Naive thymus-derived CD8-positive, alpha-beta T cell (primary cell): ENCODE measurements at regions not wholly inside any gene's neighbourhood (a gene's known extent, or its start where the extent isn't known, plus 50 kb on each side); places are given as distances from the start of the nearest gene placed in this dataset.
"Not testable (repeated sequence)": the region's sequence is repeated elsewhere in the genome, so short reads cannot be mapped to it uniquely, and the experiment has no call there.

Source experiments
- ATAC-seq, 2 donors: fragments of 150-1000 bp; cut with Tn5 transposase in 1 of 2; sonication (Bioruptor Pico), chemical (Tn5 transposase) in 1 of 2; 1 replicate in 1 of 2; 2 replicates in 1 of 2; pipeline ENCODE4 v1.10.0; 2021; ENCODE audit warnings: mild to moderate bottlenecking in 2 of 2, moderate library complexity in 2 of 2
- POLR2A ChIA-PET: fragments of 350-600 bp; sonication (Branson Sonifier 250); formaldehyde crosslinking; loops from one replicate; lab custom pipeline; 2021; ENCODE audit warnings: antibody characterized with exemption; lab: Charles Lee
- DNase-seq, 10 donors: peaks; one replicate each; pipeline versions ENCODE4 v3.0.0 to v3.0.0-alpha.2; 2020 to 2022
- H3K27ac Mint-ChIP-seq, 10 donors: one replicate each; pipeline ENCODE4 v1.8.0; 2020 to 2022; ENCODE audit warnings: mild to moderate bottlenecking in 10 of 10, mixed read lengths in 10 of 10, moderate library complexity in 4 of 10, inconsistent platforms in 1 of 10
- H3K27me3 Mint-ChIP-seq, 5 donors: one replicate each; pipeline ENCODE4 v1.8.0; 2021 to 2022; ENCODE audit warnings: mixed read lengths in 5 of 5
- H3K36me3 Mint-ChIP-seq, 3 donors: one replicate each; pipeline ENCODE4 v1.8.0; 2020 to 2022; ENCODE audit warnings: mixed read lengths in 3 of 3, mild to moderate bottlenecking in 2 of 3, inconsistent platforms in 1 of 3
- H3K4me1 Mint-ChIP-seq, 4 donors: one replicate each; pipeline ENCODE4 v1.8.0; 2021 to 2022; ENCODE audit warnings: mixed read lengths in 4 of 4
- H3K4me3 Mint-ChIP-seq, 10 donors: one replicate each; pipeline ENCODE4 v1.8.0; 2020 to 2022; ENCODE audit warnings: mild to moderate bottlenecking in 10 of 10, mixed read lengths in 10 of 10, moderate library complexity in 6 of 10, inconsistent platforms in 1 of 10
- H3K9me3 Mint-ChIP-seq, 9 donors: one replicate each; pipeline ENCODE4 v1.8.0; 2020 to 2022; ENCODE audit warnings: mixed read lengths in 9 of 9, mild to moderate bottlenecking in 3 of 9, inconsistent platforms in 1 of 9, moderate library complexity in 1 of 9

DNA sequence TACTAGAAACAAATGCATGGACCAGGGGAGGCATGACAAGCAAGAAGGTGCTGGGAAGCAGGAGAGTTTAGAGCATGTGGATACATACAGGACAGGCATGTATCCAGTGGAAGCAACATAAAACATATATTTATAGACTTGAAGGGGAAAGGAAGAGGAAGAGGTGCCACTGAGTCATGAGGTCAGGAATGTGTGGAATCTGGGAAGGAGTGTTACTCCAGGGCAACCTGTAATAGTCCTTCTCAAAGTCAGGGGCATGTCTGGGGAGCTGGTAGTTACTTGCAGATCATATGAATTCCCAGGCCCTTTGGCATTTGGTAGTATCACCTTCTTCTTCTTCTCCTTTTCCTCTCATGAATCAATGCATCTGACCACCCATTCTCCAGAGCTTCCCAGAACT lies 246.6 kb downstream of the XPNPEP1 start:
- H3K4me3 Mint-ChIP-seq, result no peak overlapping the region
- no peak for DNase-seq
- no peak for ATAC-seq
- peaks cover 0 to 6% (median 0%) of the 10 kb centered on the region in 9 donors for H3K9me3 Mint-ChIP-seq
- no peaks in the 10 kb centered on the region for H3K4me1 Mint-ChIP-seq
- H3K36me3 Mint-ChIP-seq, result no peaks in the 10 kb centered on the region
- POLR2A ChIA-PET, result no interaction called here
- peaks cover 0 to 6% (median 0%) of the 10 kb centered on the region in 5 donors for H3K27me3 Mint-ChIP-seq
- no peak overlapping the region for H3K27ac Mint-ChIP-seq

- H3K4me1 Mint-ChIP-seq, result no peaks in the 10 kb centered on the region
- no peak overlapping the region for H3K4me3 Mint-ChIP-seq
- H3K27me3 Mint-ChIP-seq, result peaks cover 0 to 14% (median 2%) of the 10 kb centered on the region in 5 donors
These were observed 254.6 kb downstream of the XPNPEP1 start for GRCh38 chr10:109668703-109669102.

GRCh38 chr10:109668154-109668665 lies 255.1 kb downstream of the XPNPEP1 start:
- H3K27ac Mint-ChIP-seq, result no peak overlapping the region
- no peaks in the 10 kb centered on the region for H3K4me1 Mint-ChIP-seq
- DNase-seq (no peak), ATAC-seq (no peak)
- no peak overlapping the region for H3K4me3 Mint-ChIP-seq
- H3K9me3 Mint-ChIP-seq, result peaks cover 0 to 10% (median 0%) of the 10 kb centered on the region in 9 donors
- peaks cover 0 to 15% (median 2%) of the 10 kb centered on the region in 5 donors for H3K27me3 Mint-ChIP-seq
- no peaks in the 10 kb centered on the region for H3K36me3 Mint-ChIP-seq
- POLR2A ChIA-PET, result no interaction called here

More at GRCh38 chr10:109668703-109669102, 254.6 kb downstream of the XPNPEP1 start:
- DNase-seq, result no peak
- ATAC-seq, result no peak
- H3K27ac Mint-ChIP-seq, result no peak overlapping the region
- POLR2A ChIA-PET, result no interaction called here
- peaks cover 0 to 9% (median 0%) of the 10 kb centered on the region in 9 donors for H3K9me3 Mint-ChIP-seq
- H3K36me3 Mint-ChIP-seq, result no peaks in the 10 kb centered on the region

GRCh38 chr10:109665321-109665720 lies 258.0 kb downstream of the XPNPEP1 start:
- ATAC-seq, result no peak
- DNase-seq, result no peak
- no peaks in the 10 kb centered on the region for H3K4me1 Mint-ChIP-seq
- H3K4me3 Mint-ChIP-seq, result no peak overlapping the region
- peaks cover 0 to 16% (median 2%) of the 10 kb centered on the region in 5 donors for H3K27me3 Mint-ChIP-seq
- H3K27ac Mint-ChIP-seq, result no peak overlapping the region
- peaks cover 0 to 14% (median 3%) of the 10 kb centered on the region in 9 donors for H3K9me3 Mint-ChIP-seq
- no peaks in the 10 kb centered on the region for H3K36me3 Mint-ChIP-seq
- POLR2A ChIA-PET, result no interaction called here

DNA sequence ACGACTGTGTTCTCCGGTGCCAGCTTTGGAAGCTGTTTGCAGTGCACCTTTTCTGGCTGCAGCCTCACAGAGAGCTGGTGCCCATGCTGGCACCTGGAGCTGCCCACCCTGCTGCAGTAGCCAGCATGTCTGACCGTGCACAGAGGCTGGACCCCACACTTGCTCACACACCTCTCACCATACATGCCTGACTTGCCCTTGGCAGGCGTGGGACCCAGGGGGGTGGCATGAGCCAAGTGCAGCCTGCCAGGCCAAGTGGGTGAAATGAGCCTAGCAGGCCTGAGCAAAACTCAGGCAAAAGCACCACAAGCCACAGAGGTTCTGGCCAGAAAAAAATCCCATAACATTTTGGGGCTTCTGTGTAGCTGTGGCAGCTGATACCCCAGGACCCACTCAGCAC lies 258.8 kb downstream of the XPNPEP1 start:
- Mint-ChIP-seq H3K27me3 (peaks cover 0 to 17% (median 2%) of the 10 kb centered on the region in 5 donors), H3K36me3 (no peaks in the 10 kb centered on the region), H3K9me3 (peaks cover 0 to 21% (median 9%) of the 10 kb centered on the region in 9 donors), H3K27ac (no peak overlapping the region), H3K4me1 (no peaks in the 10 kb centered on the region), H3K4me3 (no peak overlapping the region)
- POLR2A ChIA-PET, result no interaction called here
- no peak for DNase-seq
- no peak for ATAC-seq

GRCh38 chr10:109663122-109663521 lies 260.2 kb downstream of the XPNPEP1 start:
- Mint-ChIP-seq H3K9me3 (peaks cover 0 to 21% (median 9%) of the 10 kb centered on the region in 9 donors), H3K4me3 (no peak overlapping the region)

DNA sequence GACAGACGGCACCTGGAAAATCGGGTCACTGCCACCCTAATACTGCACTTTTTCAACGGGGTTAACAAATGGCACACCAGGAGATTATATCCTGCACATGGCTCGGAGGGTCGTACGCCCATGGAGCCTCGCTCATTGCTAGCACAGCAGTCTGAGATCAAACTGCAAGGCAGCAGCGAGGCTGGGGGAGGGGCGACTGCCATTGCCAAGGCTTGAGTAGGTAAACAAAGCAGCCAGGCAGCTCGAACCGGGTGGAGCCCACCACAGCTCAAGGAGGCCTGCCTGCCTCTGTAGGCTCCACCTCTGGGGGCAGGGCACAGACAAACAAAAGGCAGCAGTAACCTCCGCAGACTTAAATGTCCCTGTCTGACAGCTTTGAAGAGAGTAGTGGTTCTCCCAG lies 270.7 kb downstream of the XPNPEP1 start:
- DNase-seq, H3K4me3 Mint-ChIP-seq, H3K4me1 Mint-ChIP-seq, POLR2A ChIA-PET, H3K36me3 Mint-ChIP-seq, H3K27ac Mint-ChIP-seq, H3K27me3 Mint-ChIP-seq, ATAC-seq: not testable (repeated sequence)
- H3K9me3 Mint-ChIP-seq, result peaks cover 0 to 11% (median 0%) of the 10 kb centered on the region in 9 donors

More at GRCh38 chr10:109663122-109663521, 260.2 kb downstream of the XPNPEP1 start:
- Mint-ChIP-seq H3K36me3 (no peaks in the 10 kb centered on the region), H3K27ac (no peak overlapping the region), H3K27me3 (peaks cover 0 to 17% (median 0%) of the 10 kb centered on the region in 5 donors), H3K4me1 (no peaks in the 10 kb centered on the region)
- POLR2A ChIA-PET, result no interaction called here
- no peak for ATAC-seq
- DNase-seq, result no peak

GRCh38 chr10:109650228-109650627 lies 273.1 kb downstream of the XPNPEP1 start:
- no peaks in the 10 kb centered on the region for H3K36me3 Mint-ChIP-seq
- no peak for DNase-seq
- H3K27ac Mint-ChIP-seq, result no peak overlapping the region
- peaks cover 0 to 7% (median 2%) of the 10 kb centered on the region in 5 donors for H3K27me3 Mint-ChIP-seq
- H3K9me3 Mint-ChIP-seq, result peaks cover 0 to 9% (median 0%) of the 10 kb centered on the region in 9 donors
- H3K4me3 Mint-ChIP-seq, result no peak overlapping the region
- POLR2A ChIA-PET, result no interaction called here
- no peak for ATAC-seq
- H3K4me1 Mint-ChIP-seq, result no peaks in the 10 kb centered on the region

- Mint-ChIP-seq H3K27ac (no peak overlapping the region), H3K4me1 (no peaks in the 10 kb centered on the region), H3K9me3 (peaks cover 0 to 4% (median 0%) of the 10 kb centered on the region in 9 donors), H3K36me3 (no peaks in the 10 kb centered on the region), H3K27me3 (peaks cover 0 to 3% (median 2%) of the 10 kb centered on the region in 5 donors), H3K4me3 (no peak overlapping the region)
- POLR2A ChIA-PET, result no interaction called here
- ATAC-seq (no peak), DNase-seq (no peak)
These were observed 275.7 kb downstream of the XPNPEP1 start for GRCh38 chr10:109647627-109648026.

GRCh38 chr10:109633846-109634245 lies 289.5 kb downstream of the XPNPEP1 start:
- H3K36me3 Mint-ChIP-seq, result no peaks in the 10 kb centered on the region

GRCh38 chr10:109633017-109633416 lies 290.3 kb downstream of the XPNPEP1 start:
- H3K36me3 Mint-ChIP-seq, H3K27ac Mint-ChIP-seq, ATAC-seq, H3K4me3 Mint-ChIP-seq, H3K4me1 Mint-ChIP-seq, POLR2A ChIA-PET, H3K27me3 Mint-ChIP-seq, DNase-seq, H3K9me3 Mint-ChIP-seq: not testable (repeated sequence)

More at GRCh38 chr10:109633846-109634245, 289.5 kb downstream of the XPNPEP1 start:
- no peaks in the 10 kb centered on the region for H3K4me1 Mint-ChIP-seq
- no peak overlapping the region for H3K27ac Mint-ChIP-seq
- peaks cover 0 to 10% (median 4%) of the 10 kb centered on the region in 9 donors for H3K9me3 Mint-ChIP-seq
- H3K27me3 Mint-ChIP-seq, result peaks cover 0 to 3% (median 0%) of the 10 kb centered on the region in 5 donors
- no peak for ATAC-seq
- DNase-seq, result no peak
- H3K4me3 Mint-ChIP-seq, result no peak overlapping the region
- POLR2A ChIA-PET, result no interaction called here

DNA sequence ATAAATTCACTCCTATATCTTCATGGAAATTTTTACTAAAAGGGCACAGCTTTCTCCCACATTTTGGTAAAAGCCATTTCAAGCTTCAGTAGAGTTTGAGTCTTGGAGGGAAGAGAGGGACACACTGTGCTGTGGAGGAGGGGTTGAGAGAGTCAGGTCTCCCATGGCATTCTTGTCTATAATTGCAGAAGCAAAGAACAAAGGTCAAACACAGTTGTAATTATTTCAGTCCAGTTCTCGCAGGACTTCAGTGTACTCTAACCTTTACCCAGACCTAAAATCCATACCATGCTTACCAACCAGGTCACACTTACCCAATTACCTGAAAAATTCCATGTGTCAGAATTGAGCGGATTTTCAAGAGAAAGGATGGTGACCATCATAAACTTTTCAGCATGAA lies 298.4 kb downstream of the XPNPEP1 start:
- Mint-ChIP-seq H3K27me3 (peaks cover 0 to 8% (median 0%) of the 10 kb centered on the region in 5 donors), H3K4me3 (no peak overlapping the region), H3K27ac (no peak overlapping the region), H3K36me3 (no peaks in the 10 kb centered on the region), H3K9me3 (peaks cover 0 to 9% (median 2%) of the 10 kb centered on the region in 9 donors), H3K4me1 (no peaks in the 10 kb centered on the region)
- POLR2A ChIA-PET, result no interaction called here
- DNase-seq, result no peak
- ATAC-seq, result no peak

DNA sequence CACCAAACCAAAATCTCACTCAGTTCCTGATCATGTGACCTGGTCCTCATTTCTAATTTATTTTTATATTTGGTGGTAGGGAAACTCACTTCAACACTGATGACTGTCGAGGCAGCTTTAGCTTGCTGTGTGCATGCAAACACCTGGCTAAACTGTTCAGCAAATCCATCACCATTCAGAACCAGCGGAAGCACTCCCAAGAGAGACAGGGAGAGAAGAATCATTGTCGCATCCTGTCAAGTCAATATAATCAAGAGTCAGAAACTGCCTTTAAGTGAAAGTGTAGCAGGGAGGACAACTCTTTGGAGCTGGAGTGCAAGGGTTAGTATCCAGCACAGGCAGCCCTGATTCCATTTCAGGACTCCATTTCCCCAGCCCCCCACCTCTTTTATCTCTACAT lies 300.7 kb downstream of the XPNPEP1 start:
- H3K27ac Mint-ChIP-seq, result no peak overlapping the region
- no peak for ATAC-seq
- H3K4me1 Mint-ChIP-seq, result no peaks in the 10 kb centered on the region
- DNase-seq, result no peak
- peaks cover 0 to 8% (median 0%) of the 10 kb centered on the region in 5 donors for H3K27me3 Mint-ChIP-seq
- H3K36me3 Mint-ChIP-seq, result no peaks in the 10 kb centered on the region
- POLR2A ChIA-PET, result no interaction called here
- no peak overlapping the region for H3K4me3 Mint-ChIP-seq
- H3K9me3 Mint-ChIP-seq, result peaks cover 0 to 9% (median 0%) of the 10 kb centered on the region in 9 donors

DNA sequence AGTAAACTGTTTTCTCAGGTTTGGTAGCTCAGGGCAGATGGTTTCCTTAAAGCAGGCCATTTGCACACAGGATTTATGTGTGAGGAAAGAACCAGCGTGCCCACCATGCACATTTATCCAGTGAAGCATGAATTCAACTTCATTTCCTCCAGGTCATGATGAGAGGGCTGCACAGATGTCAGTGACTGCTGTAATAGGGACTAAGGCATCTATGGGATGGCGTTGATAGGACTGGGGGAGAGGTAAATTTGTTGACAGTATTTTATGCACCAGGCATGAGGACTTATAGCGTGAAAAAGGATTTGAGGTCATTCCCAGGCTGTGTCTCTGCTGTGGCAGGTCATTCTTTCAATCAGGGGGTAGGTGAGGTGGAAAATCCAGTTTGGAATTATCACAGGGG lies 302.9 kb downstream of the XPNPEP1 start:
- Mint-ChIP-seq H3K9me3 (peaks cover 0 to 9% (median under 1%) of the 10 kb centered on the region in 9 donors), H3K36me3 (no peaks in the 10 kb centered on the region), H3K4me3 (no peak overlapping the region), H3K27me3 (peaks cover 0 to 8% (median 0%) of the 10 kb centered on the region in 5 donors), H3K4me1 (no peaks in the 10 kb centered on the region), H3K27ac (no peak overlapping the region)
- no peak for DNase-seq
- POLR2A ChIA-PET, result no interaction called here
- ATAC-seq, result no peak
